ENCODE measurements at regions not wholly inside any gene's neighbourhood (a gene's known extent, or its start where the extent isn't known, plus 50 kb on each side); places are given as distances from the start of the nearest gene placed in this dataset.

GRCh38 chrX:65866773-65867172 is 173.1 kb downstream of the VSIG4 start:
- TF ChIP-seq TAF1 (IDR thresholded peaks at IDR 0.05; ENCODE audit: borderline replicate concordance, low read depth, low read length), result no peak
- no peak for TF ChIP-seq POLR2AphosphoS5 (IDR thresholded peaks at IDR 0.05; ENCODE audit: low read depth, low read length)
- TF ChIP-seq POLR2A (IDR thresholded peaks at IDR 0.05; ENCODE audit: low read depth, low read length), result no peak

Data from GM12892 (cell line).